K562 (cell line): ENCODE measurements at regions not wholly inside any gene's neighbourhood (a gene's known extent, or its start where the extent isn't known, plus 50 kb on each side); places are given as distances from the start of the nearest gene placed in this dataset.

Experiments used
- ATAC-seq: fragments of 200-7000 bp; cut with Tn5 transposase; 3 replicates; pipeline ENCODE4 v1.9.1; 2020; ENCODE audit warnings: moderate library complexity
- BruUV-seq: library from RNA; stranded (reverse); fragments of 400-500 nt; replicated peaks from 2 replicates; lab custom pipeline; 2021; lab: Mats Ljungman, UMichigan
- CTCF ChIA-PET: fragments of 300-600 bp; formaldehyde crosslinking; extraction: SDS; loops from one replicate; lab custom pipeline; 2021; ENCODE audit warnings: low intra/inter-chr PET ratio; lab: Yijun Ruan, JAX
- POLR2A ChIA-PET: fragments of 300-600, 350-650 bp; sonication (Branson Sonifier 250); formaldehyde crosslinking; extraction: SDS; loops from one replicate; lab custom pipeline; 2021; ENCODE audit warnings: antibody characterized with exemption, inconsistent platforms; lab: Yijun Ruan, JAX
- DNase-seq, 4 experiments: peaks; one replicate each; pipeline versions ENCODE4 v3.0.0 to v3.0.0-alpha.2; 2011 to 2018; ENCODE audit warnings: low spot score in 3 of 4, mixed read lengths in 3 of 4; ENCODE audit errors: extremely low read depth in 1 of 4
- FAIRE-seq: peaks from 2 replicates; lab custom pipeline; 2011; peaks lifted over from hg19 to GRCh38; lab: Jason Lieb, UNC
- H2AFZ ChIP-seq: 2 replicates; pipeline ENCODE4 v1.6.0; 2011; ENCODE audit warnings: low read depth, low read length, control low read depth, inconsistent platforms
- H3K27ac ChIP-seq: fragments of 200-600 bp; 3 replicates; pipeline ENCODE4 v1.8.0; 2011; ENCODE audit warnings: low read depth, mild to moderate bottlenecking, control low read depth, inconsistent platforms, low read length, moderate library complexity, mixed read lengths; ENCODE audit errors: extremely low read depth
- H3K27me3 ChIP-seq, 2 experiments: fragments of 300-600 bp in 1 of 2; 2 replicates in 1 of 2; 3 replicates in 1 of 2; pipeline versions ENCODE4 v1.6.0 to v1.8.0; 2011; ENCODE audit warnings: inconsistent platforms in 2 of 2, low read length in 2 of 2, mild to moderate bottlenecking in 1 of 2, mixed read lengths in 1 of 2, moderate library complexity in 1 of 2; ENCODE audit not compliant: control insufficient read depth in 2 of 2, insufficient read depth in 2 of 2
- H3K36me3 ChIP-seq: fragments of 300-600 bp; 3 replicates; pipeline ENCODE4 v1.8.0; 2011; ENCODE audit warnings: mild to moderate bottlenecking, low read length, inconsistent platforms; ENCODE audit not compliant: control insufficient read depth, insufficient read depth
- H3K4me1 ChIP-seq, 2 experiments: fragments of 200-600 bp in 1 of 2; replicated peaks in 1 of 2; 2 replicates in 1 of 2; 3 replicates in 1 of 2; pipeline versions ENCODE4 v1.5.1 to v1.8.0; 2011; ENCODE audit warnings: inconsistent platforms in 2 of 2, low read length in 2 of 2, mild to moderate bottlenecking in 1 of 2, mixed read lengths in 1 of 2, moderate library complexity in 1 of 2; ENCODE audit not compliant: control insufficient read depth in 2 of 2, insufficient read depth in 2 of 2
- H3K4me2 ChIP-seq: 2 replicates; pipeline ENCODE4 v1.6.1; 2011; ENCODE audit warnings: low read length, control low read depth, inconsistent platforms, mixed read lengths; ENCODE audit not compliant: insufficient read depth
- H3K4me3 ChIP-seq: fragments of 200-600 bp; sonication (generic), shearing (Covaris generic); 2 replicates; pipeline ENCODE4 v1.5.1; 2016; ENCODE audit warnings: control low read depth, inconsistent platforms
- H3K79me2 ChIP-seq: fragments of 200-600 bp; 3 replicates; pipeline ENCODE4 v1.8.0; 2011; ENCODE audit warnings: low read length, inconsistent platforms; ENCODE audit not compliant: control insufficient read depth, insufficient read depth
- H3K9ac ChIP-seq, 2 experiments: 2 replicates each; pipeline versions ENCODE4 v1.6.0 to v1.6.1; 2011; ENCODE audit warnings: low read depth in 2 of 2, low read length in 2 of 2, control low read depth in 1 of 2, inconsistent platforms in 1 of 2, mild to moderate bottlenecking in 1 of 2, mixed read lengths in 1 of 2; ENCODE audit not compliant: insufficient read depth in 1 of 2
- H3K9me1 ChIP-seq: one replicate; pipeline ENCODE4 v1.6.0; 2011; ENCODE audit warnings: inconsistent platforms, mild to moderate bottlenecking, low read length, moderate library complexity; ENCODE audit not compliant: control insufficient read depth, insufficient read depth
- H3K9me3 ChIP-seq: replicated peaks from 2 replicates; pipeline ENCODE4 v1.5.1; 2011; ENCODE audit warnings: low read depth, low read length, inconsistent platforms; ENCODE audit not compliant: control insufficient read depth, insufficient read depth
- H4K20me1 ChIP-seq: replicated peaks from 2 replicates; pipeline ENCODE4 v1.6.1; 2011; ENCODE audit warnings: low read length, inconsistent platforms, mixed read lengths; ENCODE audit not compliant: control insufficient read depth, insufficient read depth
- BRCA1 ChIP-seq, 2 experiments: fragments of 450-650 bp in 1 of 2; sonication (generic) in 1 of 2; formaldehyde crosslinking in 1 of 2; IDR thresholded peaks; 2 replicates each; pipeline versions ENCODE4 v1.5.0 to v1.6.1; 2017 to 2020; ENCODE audit warnings: mild to moderate bottlenecking in 1 of 2, missing genetic modification reagents in 1 of 2
- DPF2 ChIP-seq: fragments of 450-650 bp; IDR thresholded peaks from 2 replicates; pipeline ENCODE4 v1.6.1; 2016
- ELF1 ChIP-seq: fragments of 200-800 bp; sonication (Bioruptor generic); IDR thresholded peaks from 2 replicates; pipeline ENCODE4 v1.6.1; 2016; ENCODE audit warnings: missing genetic modification characterization, missing compliant biosample characterization
- FOXA1 ChIP-seq: fragments of 450-650 bp; IDR thresholded peaks from 2 replicates; pipeline ENCODE4 v1.6.1; 2016; ENCODE audit warnings: mild to moderate bottlenecking, borderline replicate concordance
- GATAD2A ChIP-seq: fragments of 450-650 bp; IDR thresholded peaks from 2 replicates; pipeline ENCODE4 v1.6.1; 2017
- MCM3 ChIP-seq: fragments of 450-650 bp; IDR thresholded peaks from 2 replicates; pipeline ENCODE4 v1.6.1; 2016
- MXI1 ChIP-seq: IDR thresholded peaks from 2 replicates; pipeline ENCODE4 v1.6.1; 2011; ENCODE audit warnings: low read depth, mild to moderate bottlenecking, improper control_type of control experiment, low read length
- MYNN ChIP-seq, 2 experiments: sonication (generic); formaldehyde crosslinking in 1 of 2; IDR thresholded peaks; 2 replicates each; pipeline versions ENCODE4 v1.5.0 to v1.6.1; 2016 to 2020; ENCODE audit warnings: antibody characterized with exemption in 1 of 2, missing genetic modification reagents in 1 of 2
- NFXL1 ChIP-seq: fragments of 450-650 bp; formaldehyde crosslinking; IDR thresholded peaks from 2 replicates; pipeline ENCODE4 v1.4.0; 2021; ENCODE audit warnings: mild to moderate bottlenecking
- NR4A1 ChIP-seq, 2 experiments: fragments of 250-450 bp in 1 of 2; fragments of 450-650 bp in 1 of 2; sonication (Bioruptor Pico) in 1 of 2; IDR thresholded peaks; 2 replicates each; pipeline versions ENCODE4 v1.4.0 to v1.6.1; 2016 to 2020; ENCODE audit warnings: mild to moderate bottlenecking in 2 of 2, missing compliant biosample characterization in 1 of 2, missing genetic modification characterization in 1 of 2, moderate library complexity in 1 of 2
- POLR2G ChIP-seq: fragments of 200-400 bp; formaldehyde crosslinking; IDR thresholded peaks from 2 replicates; pipeline ENCODE4 v1.6.1; 2017; ENCODE audit warnings: low read depth, mild to moderate bottlenecking, antibody characterized with exemption, low read length, moderate library complexity
- POLR2H ChIP-seq: IDR thresholded peaks from 2 replicates; pipeline ENCODE4 v1.6.1; 2016; ENCODE audit warnings: missing genetic modification characterization, low read depth, mild to moderate bottlenecking, control low read depth, missing compliant biosample characterization, moderate library complexity
- RCOR1 ChIP-seq, 2 experiments: IDR thresholded peaks; 2 replicates each; pipeline ENCODE4 v1.6.1; 2012; ENCODE audit warnings: low read depth in 2 of 2, low read length in 2 of 2, borderline replicate concordance in 1 of 2, improper control_type of control experiment in 1 of 2
- USF2 ChIP-seq: sonication (generic); formaldehyde crosslinking; IDR thresholded peaks from 2 replicates; pipeline ENCODE4 v1.5.0; 2020; ENCODE audit warnings: missing genetic modification reagents
- ZBED1 ChIP-seq: IDR thresholded peaks from 2 replicates; pipeline ENCODE4 v1.6.1; 2014
- ZFP1 ChIP-seq: fragments of 450-650 bp; formaldehyde crosslinking; IDR thresholded peaks from 2 replicates; pipeline ENCODE4 v1.4.0; 2020; ENCODE audit warnings: mild to moderate bottlenecking, mixed read lengths
- ZNF175 ChIP-seq: fragments of 200-800 bp; sonication (Bioruptor generic); IDR thresholded peaks from 2 replicates; pipeline ENCODE4 v1.6.1; 2016; ENCODE audit warnings: low read depth, mild to moderate bottlenecking, missing genetic modification characterization, missing compliant biosample characterization
- ZNF197 ChIP-seq: fragments of 200-800 bp; sonication (Bioruptor generic); IDR thresholded peaks from 2 replicates; pipeline ENCODE4 v1.6.1; 2016; ENCODE audit warnings: low read depth, missing genetic modification characterization, missing compliant biosample characterization
- ZNF77 ChIP-seq: fragments of 250-450 bp; sonication (Bioruptor Pico); IDR thresholded peaks from 2 replicates; pipeline ENCODE4 v1.5.0; 2020
- WGBS: fragments of 100-300 bp; shearing (Covaris generic); methylation state at CpG from one replicate; pipeline ENCODE4 v1.1.6; 2016; ENCODE audit warnings: low coverage, mixed read lengths; ENCODE audit not compliant: insufficient coverage; ENCODE audit errors: missing lambda C conversion rate; 5-methylcytosine and 5-hydroxymethylcytosine counted together
- in situ Hi-C: fragments of 300-500 bp; cut with MboI; formaldehyde crosslinking; loops from 4 replicates; pipeline ENCODE4 v1.15.0; 2018; ENCODE audit warnings: inconsistent platforms, mixed read lengths
- intact Hi-C: fragments of 100-400 bp; cut with micrococcal nuclease; formaldehyde crosslinking; loops from 2 replicates; pipeline ENCODE4 v1.14.2; 2022

GRCh38 chr5:3905031-3905430, 309.4 kb downstream of the IRX1 start:
- Histone ChIP-seq H3K4me1 (no peaks in the 10 kb centered on the region), H3K79me2 (no peaks in the 10 kb centered on the region), H4K20me1 (no peaks in the 10 kb centered on the region), H3K9ac (no peak overlapping the region), H3K9me1 (no peaks in the 10 kb centered on the region), H2AFZ (no peak overlapping the region), H3K27me3 (no peaks in the 10 kb centered on the region), H3K9me3 (no peaks in the 10 kb centered on the region), H3K4me3 (no peak overlapping the region), H3K36me3 (no peaks in the 10 kb centered on the region), H3K27ac (no peak overlapping the region), H3K4me2 (no peak overlapping the region)
- 0% methylated on average over 7 of the region's 7 CpGs for WGBS
- CTCF ChIA-PET, result no interaction called here
- POLR2A ChIA-PET, result no interaction called here
- TF ChIP-seq MCM3 (no peak), DPF2 (no peak), GATAD2A (no peak), POLR2H (tag) (no peak), NR4A1 (CRISPR knock-in tag; IDR thresholded peaks at IDR 0.05) (no peak), NR4A1 (tag; IDR thresholded peaks at IDR 0.05) (no peak), FOXA1 (no peak)
- DNase-seq, result no peak
- ATAC-seq, result no peak
- in situ Hi-C loops, result no loop called here
- intact Hi-C loops, result no loop called here
- no TSS peak for BruUV-seq
- no peak for FAIRE-seq

GRCh38 chr5:3905521-3905920, 309.9 kb downstream of the IRX1 start:
- no TSS peak for BruUV-seq
- Histone ChIP-seq H3K9me1 (no peaks in the 10 kb centered on the region), H3K4me2 (no peak overlapping the region), H4K20me1 (no peaks in the 10 kb centered on the region), H3K27me3 (no peaks in the 10 kb centered on the region), H3K4me3 (no peak overlapping the region), H3K4me1 (no peaks in the 10 kb centered on the region), H3K27ac (no peak overlapping the region), H3K9me3 (no peaks in the 10 kb centered on the region), H3K79me2 (no peaks in the 10 kb centered on the region), H3K9ac (no peak overlapping the region), H2AFZ (no peak overlapping the region), H3K36me3 (no peaks in the 10 kb centered on the region)
- in situ Hi-C loops (no loop called here), intact Hi-C loops (no loop called here)
- POLR2A ChIA-PET, result no interaction called here
- CTCF ChIA-PET, result no interaction called here
- DNase-seq, result no peak
- no peak for ATAC-seq
- no peak for FAIRE-seq
- 0% methylated on average over 3 of the region's 3 CpGs for WGBS
- TF ChIP-seq RCOR1 (IDR thresholded peaks at IDR 0.05; ENCODE audit: borderline replicate concordance in 1 of 2, low read depth in 2 of 2, low read length in 2 of 2) (no peak), MXI1 (no peak), ZFP1 (CRISPR knock-in tag) (no peak), ZNF175 (CRISPR knock-in tag) (no peak), MYNN (IDR thresholded peaks at IDR 0.05) (no peak), MYNN (CRISPR knock-in tag; IDR thresholded peaks at IDR 0.05) (no peak), NFXL1 (CRISPR knock-in tag) (no peak), BRCA1 (IDR thresholded peaks at IDR 0.05) (no peak), BRCA1 (CRISPR knock-in tag; IDR thresholded peaks at IDR 0.05) (no peak), POLR2G (no peak), ZNF77 (CRISPR knock-in tag) (no peak), USF2 (CRISPR knock-in tag) (no peak), ELF1 (no peak), ZBED1 (no peak), ZNF197 (CRISPR knock-in tag) (no peak)
